T-helper 2 cell treated with Interferon-gamma antibody and Interleukin-4, amounts not matched to agents 100 ng/mL and 5 ng/mL, for 36 hours (primary cell): ENCODE measurements at regions not wholly inside any gene's neighbourhood (a gene's known extent, or its start where the extent isn't known, plus 50 kb on each side); places are given as distances from the start of the nearest gene placed in this dataset.

Source experiments
- intact Hi-C: fragments of 100-400 bp; cut with micrococcal nuclease; formaldehyde crosslinking; loops from one replicate; pipeline ENCODE4 v1.15.1; 2023

DNA sequence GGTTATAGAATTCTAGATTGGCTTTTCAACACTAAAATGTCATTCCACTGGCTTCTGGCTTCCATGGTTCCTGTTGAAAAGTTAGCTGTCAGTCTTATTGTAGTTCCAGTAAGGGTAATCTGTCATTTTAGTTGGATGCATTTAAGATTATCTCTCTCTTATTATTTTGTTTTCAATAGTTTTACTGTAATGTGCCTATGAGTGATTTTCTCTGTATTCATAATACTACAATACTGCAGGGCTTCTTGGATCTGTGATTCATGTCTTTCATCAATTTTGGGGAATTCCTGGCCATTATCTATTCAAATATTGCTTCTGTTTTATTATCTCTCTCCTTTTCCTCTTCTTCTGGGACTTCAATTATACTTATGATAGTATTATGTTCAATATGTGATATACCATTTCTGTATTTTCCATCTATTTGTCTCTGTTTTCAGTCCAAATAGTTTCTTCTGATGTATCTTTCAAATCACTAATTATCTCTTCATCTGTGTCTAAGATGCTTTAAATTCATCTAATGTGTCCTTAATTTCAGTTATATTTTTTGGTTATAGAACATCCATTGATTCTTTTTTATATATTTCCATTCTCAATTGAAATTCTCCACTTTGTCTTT lies 101.5 kb downstream of the KCTD15 start:
- intact Hi-C loops = no loop called here

DNA sequence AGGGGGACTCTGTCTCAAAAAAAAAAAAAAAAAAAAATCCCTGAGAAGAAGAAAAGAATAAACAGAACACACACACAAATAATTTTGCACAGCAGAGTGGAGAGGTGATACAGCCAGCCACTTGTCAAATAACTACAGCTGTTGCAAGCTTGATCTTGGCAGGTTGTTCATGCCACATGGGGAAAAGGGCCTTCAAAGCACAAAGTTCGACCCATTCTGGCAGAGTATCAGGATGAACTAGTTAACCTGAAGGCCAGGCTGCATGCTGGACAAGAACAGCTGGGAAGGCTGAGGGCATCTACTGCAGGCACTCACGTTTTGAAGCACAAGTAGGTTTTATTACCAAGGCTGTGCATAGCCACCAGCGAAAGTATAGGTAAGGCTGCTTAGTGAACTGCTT lies 104.1 kb downstream of the KCTD15 start:
- intact Hi-C loops = no loop called here

DNA sequence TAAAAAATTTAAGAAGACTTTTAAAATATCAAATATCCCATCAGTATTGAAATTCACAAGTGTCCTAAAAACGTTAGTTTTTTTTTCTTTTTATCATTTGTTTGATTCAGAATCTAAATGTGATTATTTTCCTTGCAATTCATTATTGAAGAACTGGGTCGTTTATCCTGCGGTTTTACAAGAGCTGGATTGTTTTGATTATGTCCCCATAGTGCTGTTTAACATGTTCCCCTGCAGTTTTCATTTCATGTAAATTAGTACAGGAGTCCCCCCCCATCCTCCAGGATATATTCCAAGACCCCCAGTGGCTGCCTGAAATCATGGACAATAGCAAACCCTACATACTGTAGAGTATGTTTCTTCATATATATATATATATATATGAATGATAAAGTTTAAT lies 105.7 kb downstream of the KCTD15 start:
- intact Hi-C loops = no loop called here

DNA sequence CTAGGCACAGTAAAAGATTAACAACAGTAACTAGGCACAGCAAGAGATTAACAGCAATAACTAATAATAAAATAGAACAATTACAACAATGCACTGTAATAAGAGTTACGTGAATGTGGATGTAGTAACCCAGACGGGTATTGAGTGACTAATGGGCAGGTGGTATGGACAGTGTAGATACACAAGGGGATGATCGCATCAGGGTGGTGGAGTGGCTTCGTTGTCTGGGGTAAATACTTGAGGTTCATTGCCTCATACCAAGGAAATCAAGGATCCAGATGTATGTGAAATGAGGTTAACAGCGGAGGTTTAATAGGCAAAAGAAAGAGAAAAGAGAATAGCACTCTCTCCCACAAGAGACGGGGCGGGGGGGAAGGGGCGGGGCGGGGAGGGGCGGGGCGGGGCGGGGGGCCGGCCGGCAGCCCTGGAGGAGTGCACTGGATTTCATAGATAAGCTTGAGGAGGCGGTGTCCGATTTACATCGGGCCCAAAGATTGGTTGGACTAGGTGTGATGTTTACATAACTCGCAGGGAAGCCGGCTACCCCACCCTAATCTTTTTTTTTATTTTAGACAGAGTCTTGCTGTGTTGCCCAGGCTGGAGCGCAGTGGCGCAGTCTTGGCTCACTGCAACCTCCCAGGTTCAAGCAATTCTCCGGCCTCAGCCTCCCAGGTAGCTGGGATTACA lies 106.3 kb downstream of the KCTD15 start:
- intact Hi-C loops = no loop called here

DNA sequence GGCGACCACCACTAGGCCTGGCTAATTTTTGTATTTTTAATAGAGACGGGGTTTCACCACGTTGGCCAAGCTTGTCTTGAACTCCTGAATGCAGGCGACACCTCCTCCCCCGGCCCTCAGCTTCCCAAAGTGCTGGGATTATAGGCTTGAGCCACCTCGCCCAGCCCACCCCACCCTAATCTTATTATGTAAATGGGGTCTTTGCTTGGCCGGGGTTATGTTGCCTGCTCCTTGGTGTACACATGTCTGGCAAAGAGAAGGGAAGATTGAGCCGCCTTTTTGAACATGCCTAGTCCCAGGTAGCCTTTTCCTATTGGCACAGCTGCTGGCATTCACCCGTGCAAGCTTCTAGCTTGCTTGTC lies 106.8 kb downstream of the KCTD15 start:
- intact Hi-C loops = no loop called here

DNA sequence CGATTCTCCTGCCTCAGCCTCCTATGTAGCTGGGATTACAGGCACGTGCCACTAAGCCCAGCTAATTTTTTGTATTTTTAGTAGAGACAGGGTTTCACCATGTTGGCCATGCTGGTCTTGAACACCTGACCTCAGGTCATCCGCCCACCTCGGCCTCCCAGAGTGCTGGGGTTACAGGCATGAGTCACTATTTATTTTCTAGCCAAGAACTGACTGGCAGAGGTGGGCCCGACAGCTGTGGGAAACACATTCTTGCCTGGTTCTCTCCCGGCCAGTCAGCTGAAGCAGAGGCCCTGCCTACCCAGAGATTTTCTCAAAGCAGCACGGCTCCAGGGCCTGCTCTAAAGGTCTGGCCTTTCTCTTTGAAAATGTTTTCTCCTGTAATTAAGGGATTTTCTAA lies 108.0 kb downstream of the KCTD15 start:
- intact Hi-C loops = no loop called here

DNA sequence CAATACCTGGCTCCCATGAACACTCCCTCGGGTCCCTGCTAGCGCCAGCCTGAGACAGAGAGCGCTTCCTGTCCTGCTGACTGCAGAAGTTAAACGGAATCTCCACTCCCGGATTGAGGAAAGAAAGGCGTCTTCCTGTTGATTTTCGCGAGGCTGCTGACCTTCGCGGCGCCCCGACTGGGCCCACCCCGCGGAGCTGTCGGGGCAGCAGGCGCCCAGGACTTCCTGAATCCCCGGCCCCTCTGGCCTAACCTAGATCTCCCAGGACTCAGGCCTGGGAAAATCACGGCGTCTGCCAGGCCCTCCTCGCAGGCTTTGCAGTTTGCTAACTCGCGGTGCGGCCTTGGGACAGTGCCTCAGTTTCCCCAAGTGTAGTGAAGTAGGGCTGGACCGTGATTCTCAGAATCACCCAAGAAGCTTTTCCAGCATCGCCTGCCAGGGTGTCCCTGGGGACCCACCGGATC lies 108.8 kb downstream of the KCTD15 start:
- intact Hi-C loops = no loop called here

DNA sequence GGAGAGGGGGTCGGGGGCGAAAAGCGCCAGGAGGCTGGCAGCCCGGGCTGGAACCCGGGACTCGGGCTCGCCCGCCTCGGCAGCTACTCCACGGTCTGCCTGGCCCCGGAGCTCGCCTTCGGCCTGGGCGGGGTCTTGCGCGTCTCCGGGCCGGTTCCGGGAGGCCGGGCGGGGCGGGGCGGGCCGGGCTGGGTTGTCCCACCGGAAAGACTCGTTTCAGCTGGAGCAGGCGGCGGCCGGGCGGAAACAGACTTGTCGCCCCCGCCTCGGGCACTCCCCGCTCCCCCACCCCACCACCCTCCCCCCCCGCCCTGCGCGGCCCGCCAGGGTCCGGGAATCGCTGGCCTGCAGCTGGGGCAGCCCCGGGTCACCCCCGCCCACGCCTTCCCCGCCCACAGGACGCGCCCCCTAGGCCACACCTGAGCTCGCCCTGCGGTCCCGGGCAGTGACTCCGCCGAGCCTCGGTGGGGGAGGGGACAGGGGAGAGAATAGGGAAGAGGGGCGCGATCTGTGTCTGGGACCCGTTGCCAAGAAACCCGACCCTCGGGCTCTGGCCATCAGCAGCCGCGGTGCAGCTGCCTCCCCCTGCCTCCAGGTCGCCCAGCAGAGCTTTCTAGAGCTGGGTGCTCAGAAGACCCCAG lies 109.4 kb downstream of the KCTD15 start:
- intact Hi-C loops = no loop called here

DNA sequence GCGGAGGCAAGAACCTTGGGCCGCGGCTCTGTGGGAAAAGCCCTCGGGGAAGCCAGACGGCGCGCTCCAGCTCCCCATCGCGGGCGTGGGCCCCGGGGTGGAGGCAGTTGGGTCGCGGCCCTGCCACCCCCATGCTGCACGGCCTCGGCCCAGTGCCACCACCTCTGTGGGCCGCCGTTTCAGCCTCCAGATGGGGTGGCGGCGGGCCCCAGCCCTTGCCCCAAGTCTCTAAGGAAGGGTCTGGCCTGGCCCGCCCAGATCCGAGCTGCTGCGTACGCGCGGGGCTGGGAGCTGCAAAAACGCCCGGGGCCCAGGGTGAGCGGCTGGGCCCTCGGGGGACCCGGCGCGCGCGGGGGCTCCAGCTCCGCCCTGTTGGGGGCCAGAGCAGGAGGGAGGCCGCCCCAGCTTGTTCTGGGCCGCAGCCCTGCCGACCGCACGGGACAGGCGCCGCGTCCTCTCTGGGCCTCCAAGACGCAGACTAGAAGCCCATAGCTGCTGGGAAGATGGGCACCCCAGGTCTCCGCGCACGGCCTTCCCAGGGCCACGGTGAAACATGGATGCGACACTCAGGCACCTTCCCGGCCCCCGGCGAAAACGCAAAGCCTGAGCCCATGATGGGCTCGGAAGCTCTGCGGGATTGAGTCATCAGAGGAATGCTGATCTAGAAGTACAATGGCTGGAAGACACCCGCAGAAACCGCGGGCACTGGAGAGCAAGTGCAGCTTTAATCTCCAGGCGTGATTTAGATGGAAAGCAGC lies 110.1 kb downstream of the KCTD15 start:
- intact Hi-C loops = no loop called here

DNA sequence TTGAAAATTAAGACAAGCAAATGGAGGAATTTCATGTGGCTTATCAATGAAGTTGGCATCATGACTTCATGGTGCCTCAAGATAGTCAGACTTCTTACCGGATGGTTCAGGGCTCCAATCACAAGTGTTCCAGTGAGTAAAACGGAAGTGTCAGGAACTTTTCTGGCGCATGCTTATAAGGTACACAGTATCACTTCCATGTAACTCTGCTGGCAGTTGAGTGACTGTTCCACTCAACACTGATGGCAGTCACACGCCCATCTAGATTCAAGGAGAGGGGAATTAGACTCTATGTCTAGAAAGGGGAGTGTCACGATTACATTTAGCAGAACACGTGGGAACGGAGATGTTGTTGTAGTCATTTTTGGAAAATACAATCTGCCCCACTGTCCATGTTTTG lies 114.3 kb downstream of the KCTD15 start:
- intact Hi-C loops = no loop called here

DNA sequence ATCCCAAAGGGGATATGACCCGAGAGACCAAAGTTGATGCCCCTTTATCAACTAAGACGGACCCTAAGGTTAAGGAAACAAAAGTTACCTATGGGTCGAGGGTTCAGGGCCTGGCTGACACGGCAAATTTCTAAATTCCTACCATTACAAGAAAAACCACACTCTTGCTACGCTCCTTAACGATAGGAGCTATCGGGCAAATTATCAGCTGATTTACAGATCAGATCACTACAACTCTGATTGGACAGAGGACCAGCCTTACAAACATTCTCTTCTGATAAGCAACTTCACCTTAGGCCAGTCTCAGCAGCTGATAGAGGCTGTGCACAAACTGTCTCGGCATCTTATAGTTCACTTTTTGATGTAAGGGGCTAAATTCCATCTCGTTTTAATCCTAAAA lies 117.9 kb downstream of the KCTD15 start:
- intact Hi-C loops = no loop called here

DNA sequence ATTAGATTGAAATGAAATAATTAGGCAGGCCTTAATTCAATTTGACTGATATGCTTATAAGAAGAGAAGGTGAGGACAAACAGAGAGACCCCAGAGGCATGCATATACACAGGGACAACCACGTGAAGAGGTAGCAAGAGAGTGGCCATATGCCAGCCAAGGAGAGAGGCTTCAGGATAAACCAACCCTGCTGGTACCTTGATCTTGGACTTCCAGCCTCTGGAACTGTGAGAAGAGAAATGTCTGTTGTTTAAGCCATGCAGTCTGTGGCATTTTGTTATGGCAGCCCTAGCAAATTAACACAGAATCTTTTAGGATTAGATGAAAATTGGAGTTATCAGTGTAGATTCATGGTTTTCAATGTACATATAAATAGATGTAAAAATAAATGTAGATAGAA lies 120.1 kb downstream of the KCTD15 start:
- intact Hi-C loops = no loop called here

DNA sequence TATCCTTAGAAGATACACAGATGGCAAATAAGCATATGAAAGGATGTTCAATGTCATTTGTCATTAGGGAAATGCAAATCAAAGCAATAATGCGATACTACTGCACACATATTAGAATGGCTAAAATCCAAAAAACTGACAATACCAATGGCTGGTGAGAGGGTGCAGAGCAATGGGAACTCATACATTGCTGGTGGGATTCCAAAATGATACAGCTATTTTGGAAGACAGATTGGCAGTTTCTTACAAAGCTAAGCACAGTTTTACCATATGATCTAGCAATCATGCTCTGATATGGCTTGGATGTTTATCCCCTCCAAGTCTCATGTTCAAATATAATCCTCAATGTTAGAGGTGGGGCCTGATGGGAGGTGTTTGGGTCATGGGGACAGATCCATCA lies 122.6 kb downstream of the KCTD15 start:
- intact Hi-C loops = no loop called here

DNA sequence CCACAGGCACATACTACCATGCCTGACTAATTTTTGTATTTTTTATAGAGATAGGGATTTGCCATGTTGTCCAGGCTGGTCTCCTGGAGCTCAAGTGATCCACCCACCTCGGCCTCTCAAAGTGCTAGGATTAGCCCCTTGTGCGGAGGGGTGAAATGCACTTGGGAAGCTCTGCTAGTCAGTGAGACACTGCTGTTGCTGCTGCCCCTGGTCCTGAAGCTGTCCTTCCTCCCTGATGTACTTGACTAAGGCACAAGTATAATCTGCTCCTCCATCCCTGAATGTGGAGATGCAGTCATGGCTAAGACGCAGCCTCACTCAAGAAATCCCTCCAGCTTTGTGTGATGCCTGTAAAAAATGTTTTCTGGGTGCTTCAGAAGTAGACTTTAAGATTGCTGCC lies 124.5 kb downstream of the KCTD15 start:
- intact Hi-C loops = no loop called here

DNA sequence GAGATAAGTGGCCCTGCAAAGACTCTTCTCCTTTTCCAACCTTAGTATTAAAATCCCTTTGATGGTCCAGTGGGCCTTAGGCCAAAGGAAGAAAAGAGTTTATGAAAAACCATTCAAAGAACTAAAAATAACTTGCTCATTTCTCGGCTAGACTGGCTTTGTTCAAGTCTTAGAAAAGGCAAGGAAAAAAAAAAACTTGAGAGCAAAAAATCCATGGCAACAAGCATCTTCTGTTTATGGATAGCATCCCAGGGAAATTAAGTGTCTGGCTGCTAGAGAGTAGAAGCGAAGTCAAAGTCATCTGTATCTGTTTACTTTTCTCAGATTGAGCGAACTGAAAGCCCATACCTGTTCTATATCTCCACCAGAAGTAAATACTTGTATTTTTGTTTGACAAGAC lies 129.6 kb downstream of the KCTD15 start:
- intact Hi-C loops = no loop called here

DNA sequence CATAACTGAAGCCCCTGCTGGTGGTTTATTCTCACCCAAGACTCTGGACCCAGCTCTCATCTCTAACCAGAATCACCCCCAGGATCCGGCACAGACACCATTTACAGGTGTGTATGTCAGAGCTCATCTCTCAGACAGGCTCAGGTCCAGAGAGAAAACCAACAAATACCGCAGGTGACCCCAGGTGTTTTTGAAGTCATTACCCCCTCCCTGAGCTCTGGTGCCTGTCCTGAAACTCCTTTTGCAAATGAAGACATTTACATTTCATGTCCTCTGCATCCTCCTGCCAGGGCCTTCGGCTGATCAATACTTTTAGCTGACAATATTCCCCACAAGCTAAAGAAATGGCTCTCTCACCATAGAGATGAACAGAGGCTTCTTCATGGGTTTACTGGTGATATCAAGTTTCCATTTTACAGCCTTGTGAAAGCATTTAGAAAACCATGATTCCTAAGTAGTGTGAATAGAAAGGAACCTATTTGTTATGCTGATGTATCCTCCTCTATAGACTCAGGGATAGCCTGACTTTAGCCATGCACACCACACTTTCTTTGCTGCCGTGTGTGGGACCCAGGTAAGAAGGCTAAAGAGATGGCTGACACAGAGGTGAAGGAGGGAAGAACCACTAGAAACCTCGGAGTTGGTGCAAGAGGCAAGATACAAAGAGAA lies 131.3 kb downstream of the KCTD15 start:
- intact Hi-C loops = no loop called here

DNA sequence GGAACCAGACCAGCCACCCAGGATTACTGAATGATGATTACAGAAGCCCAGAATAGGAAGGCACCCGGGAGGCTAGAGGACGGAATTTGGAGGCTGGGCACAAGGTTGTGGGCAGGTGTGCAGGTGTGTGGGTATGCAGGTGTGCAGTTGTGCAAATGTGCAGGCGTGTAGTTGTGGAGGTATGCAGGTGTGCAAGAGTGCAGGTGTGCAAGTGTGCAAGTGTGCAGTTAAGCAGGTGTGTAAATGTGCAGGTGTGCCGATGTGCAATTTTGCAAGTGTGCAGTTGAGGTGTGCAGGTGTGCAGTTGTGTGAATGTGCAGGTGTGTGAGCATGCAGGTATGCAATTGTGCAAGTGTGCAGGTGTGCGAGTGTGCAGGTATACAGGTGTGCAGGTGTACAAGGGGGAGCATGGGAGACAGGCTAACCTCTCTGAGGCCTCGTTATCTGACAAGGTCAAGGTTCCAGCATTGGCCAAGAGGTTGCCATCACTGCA lies 131.8 kb downstream of the KCTD15 start:
- intact Hi-C loops = no loop called here

DNA sequence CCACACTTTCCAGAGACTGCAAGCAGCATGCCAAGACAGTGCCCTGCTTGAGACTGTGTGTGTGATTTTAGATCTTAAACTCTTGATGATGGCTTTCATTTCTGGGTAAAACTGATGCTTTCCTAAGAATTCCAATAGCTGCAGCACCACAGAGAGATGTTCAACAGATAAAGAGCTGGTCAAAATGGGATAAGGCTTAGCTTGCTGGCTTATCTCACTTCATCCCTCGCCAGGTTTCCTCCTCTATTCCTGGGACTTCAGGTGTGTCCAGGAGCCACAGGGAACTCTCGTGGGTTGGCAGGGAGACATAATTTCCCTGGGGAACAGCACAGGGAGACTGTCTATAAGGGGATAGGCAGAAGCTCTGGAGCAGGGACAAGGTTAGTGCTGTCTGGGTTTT lies 137.3 kb downstream of the KCTD15 start:
- intact Hi-C loops = no loop called here

DNA sequence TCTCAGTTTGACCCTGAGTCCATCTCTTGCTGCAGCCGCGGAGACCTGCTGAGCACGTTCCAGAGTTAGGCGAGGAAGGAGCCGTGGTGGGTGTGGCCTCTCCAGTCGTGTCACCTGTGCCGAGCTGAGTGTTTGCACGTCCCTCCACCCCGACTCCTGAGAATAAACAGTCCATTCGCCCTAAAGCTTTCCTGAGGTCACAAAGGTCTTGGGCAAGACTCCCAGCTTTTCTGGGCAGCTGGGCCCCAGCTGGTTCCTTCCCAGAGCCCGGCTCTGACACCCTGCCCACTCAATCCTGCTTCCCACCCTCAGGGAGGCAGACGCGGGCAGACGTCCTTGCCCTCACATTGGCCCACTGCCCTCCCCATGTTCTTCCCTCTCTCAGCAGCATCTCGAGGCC lies 142.2 kb downstream of the KCTD15 start:
- intact Hi-C loops = no loop called here

DNA sequence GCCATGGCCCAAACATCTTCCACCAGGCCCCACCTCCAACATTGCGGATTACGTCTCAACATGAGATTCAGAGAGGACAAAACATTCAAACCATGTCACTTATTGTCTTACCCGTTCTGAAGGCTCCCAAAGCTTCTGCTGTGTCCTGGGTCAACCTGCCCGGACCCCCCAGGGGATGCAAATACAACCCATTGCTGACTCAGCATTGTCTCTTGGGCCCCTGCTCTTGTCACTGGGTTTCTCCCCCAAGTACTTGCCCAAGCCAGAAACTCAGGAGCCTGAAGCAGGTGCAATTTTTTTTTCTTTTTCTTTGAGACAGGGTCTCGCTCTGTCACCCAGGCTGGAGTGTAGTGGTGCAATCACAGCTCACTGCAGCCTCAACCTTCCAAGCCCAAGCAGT lies 144.5 kb downstream of the KCTD15 start:
- intact Hi-C loops = no loop called here

DNA sequence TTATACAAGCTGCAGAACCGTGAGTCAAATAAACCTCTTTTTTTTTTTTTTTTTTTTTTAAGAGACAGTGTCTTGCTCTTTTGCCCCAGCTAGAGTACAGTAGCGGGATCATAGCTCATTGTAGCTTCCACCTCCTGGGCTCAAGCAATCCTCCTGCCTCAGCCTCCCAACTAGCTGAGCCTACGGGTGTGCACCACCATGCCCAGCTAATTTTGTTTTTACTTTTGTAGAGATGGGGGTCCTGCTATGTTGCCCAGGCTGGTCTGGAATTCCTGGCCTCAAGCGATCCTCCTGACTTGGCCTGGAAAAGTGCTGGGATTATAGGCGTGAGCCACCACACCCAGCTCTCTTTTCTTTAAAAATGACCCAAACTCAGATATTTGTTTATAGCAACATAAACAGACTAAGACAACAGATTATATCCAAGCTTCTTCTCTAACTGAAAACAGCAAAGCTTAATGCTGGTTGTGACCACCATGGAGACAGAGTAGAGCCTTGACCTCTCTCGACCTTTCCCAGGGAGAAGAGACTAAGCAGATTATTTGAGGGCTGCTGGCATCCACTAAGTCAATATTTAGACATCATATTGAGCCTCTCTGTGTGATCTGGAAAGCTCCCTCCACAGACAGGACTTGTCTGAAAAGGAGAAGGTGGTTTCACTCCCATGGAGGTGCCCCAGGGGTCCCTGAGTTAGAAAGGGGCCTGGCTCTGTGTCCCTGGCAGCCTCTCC lies 150.0 kb downstream of the KCTD15 start:
- intact Hi-C loops = no loop called here
